K562 (cell line): ENCODE measurements at regions not wholly inside any gene's neighbourhood (a gene's known extent, or its start where the extent isn't known, plus 50 kb on each side); places are given as distances from the start of the nearest gene placed in this dataset.

ENCODE experiments used
- ATAC-seq: fragments of 200-7000 bp; cut with Tn5 transposase; 3 replicates; pipeline ENCODE4 v1.9.1; 2020; ENCODE audit warnings: moderate library complexity
- BruUV-seq: library from RNA; stranded (reverse); fragments of 400-500 nt; replicated peaks from 2 replicates; lab custom pipeline; 2021; lab: Mats Ljungman, UMichigan
- CTCF ChIA-PET: fragments of 300-600 bp; formaldehyde crosslinking; extraction: SDS; loops from one replicate; lab custom pipeline; 2021; ENCODE audit warnings: low intra/inter-chr PET ratio; lab: Yijun Ruan, JAX
- POLR2A ChIA-PET: fragments of 300-600, 350-650 bp; sonication (Branson Sonifier 250); formaldehyde crosslinking; extraction: SDS; loops from one replicate; lab custom pipeline; 2021; ENCODE audit warnings: antibody characterized with exemption, inconsistent platforms; lab: Yijun Ruan, JAX
- DNase-seq, 4 experiments: peaks; one replicate each; pipeline versions ENCODE4 v3.0.0 to v3.0.0-alpha.2; 2011 to 2018; ENCODE audit warnings: low spot score in 3 of 4, mixed read lengths in 3 of 4; ENCODE audit errors: extremely low read depth in 1 of 4
- FAIRE-seq: peaks from 2 replicates; lab custom pipeline; 2011; peaks lifted over from hg19 to GRCh38; lab: Jason Lieb, UNC
- H2AFZ ChIP-seq: 2 replicates; pipeline ENCODE4 v1.6.0; 2011; ENCODE audit warnings: low read depth, low read length, control low read depth, inconsistent platforms
- H3K27ac ChIP-seq: fragments of 200-600 bp; 3 replicates; pipeline ENCODE4 v1.8.0; 2011; ENCODE audit warnings: low read depth, mild to moderate bottlenecking, control low read depth, inconsistent platforms, low read length, moderate library complexity, mixed read lengths; ENCODE audit errors: extremely low read depth
- H3K27me3 ChIP-seq, 2 experiments: fragments of 300-600 bp in 1 of 2; 2 replicates in 1 of 2; 3 replicates in 1 of 2; pipeline versions ENCODE4 v1.6.0 to v1.8.0; 2011; ENCODE audit warnings: inconsistent platforms in 2 of 2, low read length in 2 of 2, mild to moderate bottlenecking in 1 of 2, mixed read lengths in 1 of 2, moderate library complexity in 1 of 2; ENCODE audit not compliant: control insufficient read depth in 2 of 2, insufficient read depth in 2 of 2
- H3K36me3 ChIP-seq: fragments of 300-600 bp; 3 replicates; pipeline ENCODE4 v1.8.0; 2011; ENCODE audit warnings: mild to moderate bottlenecking, low read length, inconsistent platforms; ENCODE audit not compliant: control insufficient read depth, insufficient read depth
- H3K4me1 ChIP-seq, 2 experiments: fragments of 200-600 bp in 1 of 2; replicated peaks in 1 of 2; 2 replicates in 1 of 2; 3 replicates in 1 of 2; pipeline versions ENCODE4 v1.5.1 to v1.8.0; 2011; ENCODE audit warnings: inconsistent platforms in 2 of 2, low read length in 2 of 2, mild to moderate bottlenecking in 1 of 2, mixed read lengths in 1 of 2, moderate library complexity in 1 of 2; ENCODE audit not compliant: control insufficient read depth in 2 of 2, insufficient read depth in 2 of 2
- H3K4me2 ChIP-seq: 2 replicates; pipeline ENCODE4 v1.6.1; 2011; ENCODE audit warnings: low read length, control low read depth, inconsistent platforms, mixed read lengths; ENCODE audit not compliant: insufficient read depth
- H3K4me3 ChIP-seq: fragments of 200-600 bp; sonication (generic), shearing (Covaris generic); 2 replicates; pipeline ENCODE4 v1.5.1; 2016; ENCODE audit warnings: control low read depth, inconsistent platforms
- H3K79me2 ChIP-seq: fragments of 200-600 bp; 3 replicates; pipeline ENCODE4 v1.8.0; 2011; ENCODE audit warnings: low read length, inconsistent platforms; ENCODE audit not compliant: control insufficient read depth, insufficient read depth
- H3K9ac ChIP-seq, 2 experiments: 2 replicates each; pipeline versions ENCODE4 v1.6.0 to v1.6.1; 2011; ENCODE audit warnings: low read depth in 2 of 2, low read length in 2 of 2, control low read depth in 1 of 2, inconsistent platforms in 1 of 2, mild to moderate bottlenecking in 1 of 2, mixed read lengths in 1 of 2; ENCODE audit not compliant: insufficient read depth in 1 of 2
- H3K9me1 ChIP-seq: one replicate; pipeline ENCODE4 v1.6.0; 2011; ENCODE audit warnings: inconsistent platforms, mild to moderate bottlenecking, low read length, moderate library complexity; ENCODE audit not compliant: control insufficient read depth, insufficient read depth
- H3K9me3 ChIP-seq: replicated peaks from 2 replicates; pipeline ENCODE4 v1.5.1; 2011; ENCODE audit warnings: low read depth, low read length, inconsistent platforms; ENCODE audit not compliant: control insufficient read depth, insufficient read depth
- H4K20me1 ChIP-seq: replicated peaks from 2 replicates; pipeline ENCODE4 v1.6.1; 2011; ENCODE audit warnings: low read length, inconsistent platforms, mixed read lengths; ENCODE audit not compliant: control insufficient read depth, insufficient read depth
- CHD4 ChIP-seq: fragments of 200-600 bp; sonication (generic); IDR thresholded peaks from 3 replicates; pipeline ENCODE4 v1.6.1; 2012; ENCODE audit warnings: low read depth, mild to moderate bottlenecking, mixed read lengths, low read length, inconsistent platforms; ENCODE audit not compliant: insufficient read depth, insufficient replicate concordance, poor library complexity, severe bottlenecking
- FOXJ3 ChIP-seq: sonication (generic); formaldehyde crosslinking; IDR thresholded peaks from 2 replicates; pipeline ENCODE4 v1.4.0; 2020; ENCODE audit warnings: mild to moderate bottlenecking, missing genetic modification reagents
- HNRNPH1 ChIP-seq: fragments of 200-400 bp; formaldehyde crosslinking; optimal IDR thresholded peaks from 2 replicates; pipeline ENCODE3; 2017; ENCODE audit warnings: low read depth, mild to moderate bottlenecking, low read length, moderate library complexity
- LARP7 ChIP-seq: fragments of 450-650 bp; IDR thresholded peaks from 2 replicates; pipeline ENCODE4 v1.6.1; 2016
- LCOR ChIP-seq: sonication (generic); formaldehyde crosslinking; IDR thresholded peaks from 2 replicates; pipeline ENCODE4 v1.8.0; 2022; ENCODE audit warnings: mild to moderate bottlenecking, missing genetic modification reagents
- MEF2D ChIP-seq: conservative IDR thresholded peaks from 2 replicates; pipeline ENCODE4 v1.6.1; 2016; ENCODE audit warnings: low read depth, missing genetic modification characterization, missing compliant biosample characterization
- MYNN ChIP-seq, 2 experiments: sonication (generic); formaldehyde crosslinking in 1 of 2; IDR thresholded peaks; 2 replicates each; pipeline versions ENCODE4 v1.5.0 to v1.6.1; 2016 to 2020; ENCODE audit warnings: antibody characterized with exemption in 1 of 2, missing genetic modification reagents in 1 of 2
- PHF20 ChIP-seq: fragments of 450-650 bp; IDR thresholded peaks from 2 replicates; pipeline ENCODE4 v1.6.1; 2018; ENCODE audit not compliant: partially characterized antibody
- PRDM10 ChIP-seq: fragments of 450-650 bp; IDR thresholded peaks from 2 replicates; pipeline ENCODE4 v1.6.1; 2018; ENCODE audit not compliant: partially characterized antibody
- PYGO2 ChIP-seq: fragments of 450-650 bp; IDR thresholded peaks from 2 replicates; pipeline ENCODE4 v1.6.1; 2016; ENCODE audit warnings: mild to moderate bottlenecking, missing genetic modification characterization, moderate library complexity, missing compliant biosample characterization
- RAD51 ChIP-seq: fragments of 450-650 bp; IDR thresholded peaks from 2 replicates; pipeline ENCODE4 v1.7.1; 2016; ENCODE audit warnings: low read depth, mild to moderate bottlenecking, borderline replicate concordance
- RBFOX2 ChIP-seq: fragments of 200-400 bp; formaldehyde crosslinking; IDR thresholded peaks from 2 replicates; pipeline ENCODE4 v1.6.1; 2017; ENCODE audit warnings: low read depth, mild to moderate bottlenecking, low read length, moderate library complexity
- ZBTB11 ChIP-seq, 3 experiments: fragments of 200-800 bp in 1 of 3; fragments of 250-450 bp in 1 of 3; fragments of 450-650 bp in 1 of 3; sonication (Bioruptor Pico) in 1 of 3; sonication (Bioruptor generic) in 1 of 3; formaldehyde crosslinking in 1 of 3; IDR thresholded peaks; 2 replicates each; pipeline versions ENCODE4 v1.6.1 to v1.8.0; 2016 to 2022; ENCODE audit warnings: mild to moderate bottlenecking in 2 of 3, missing genetic modification characterization in 2 of 3, missing compliant biosample characterization in 1 of 3, moderate library complexity in 1 of 3
- ZNF507 ChIP-seq: conservative IDR thresholded peaks from 2 replicates; pipeline ENCODE4 v1.6.1; 2017; ENCODE audit warnings: missing genetic modification characterization, missing compliant biosample characterization
- WGBS: fragments of 100-300 bp; shearing (Covaris generic); methylation state at CpG from one replicate; pipeline ENCODE4 v1.1.6; 2016; ENCODE audit warnings: low coverage, mixed read lengths; ENCODE audit not compliant: insufficient coverage; ENCODE audit errors: missing lambda C conversion rate; 5-methylcytosine and 5-hydroxymethylcytosine counted together
- in situ Hi-C: fragments of 300-500 bp; cut with MboI; formaldehyde crosslinking; loops from 4 replicates; pipeline ENCODE4 v1.15.0; 2018; ENCODE audit warnings: inconsistent platforms, mixed read lengths
- intact Hi-C: fragments of 100-400 bp; cut with micrococcal nuclease; formaldehyde crosslinking; loops from 2 replicates; pipeline ENCODE4 v1.14.2; 2022

DNA sequence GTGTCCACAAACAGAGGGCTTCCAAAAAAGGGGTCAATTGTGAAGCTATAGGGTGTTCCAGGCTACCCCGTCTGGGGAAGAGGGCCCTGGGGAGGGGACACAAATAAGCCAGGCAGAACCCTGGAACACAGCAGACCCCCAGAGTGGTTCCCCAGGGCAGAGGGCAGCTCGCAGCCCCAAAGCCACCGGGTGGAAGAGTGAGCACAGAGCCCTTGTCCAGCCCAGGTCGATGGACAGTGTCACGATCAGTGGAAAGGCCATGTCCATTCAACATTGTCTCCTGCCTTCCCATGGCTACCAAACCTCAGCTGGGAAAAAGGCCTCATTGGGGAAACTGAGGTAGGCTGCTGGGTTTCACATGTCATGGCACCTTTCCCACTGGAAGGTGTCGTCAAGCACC is 131.4 kb downstream of the DICER1 start:
- Histone ChIP-seq H3K9ac (no peak overlapping the region), H2AFZ (no peak overlapping the region), H3K4me1 (no peaks in the 10 kb centered on the region), H3K79me2 (no peaks in the 10 kb centered on the region), H3K36me3 (no peaks in the 10 kb centered on the region), H3K4me3 (no peak overlapping the region), H3K9me1 (no peaks in the 10 kb centered on the region), H4K20me1 (no peaks in the 10 kb centered on the region), H3K9me3 (no peaks in the 10 kb centered on the region), H3K4me2 (no peak overlapping the region), H3K27ac (no peak overlapping the region), H3K27me3 (no peaks in the 10 kb centered on the region)
- BruUV-seq = no TSS peak
- no peak for TF ChIP-seq MEF2D (tag)
- TF ChIP-seq RAD51 = no peak
- TF ChIP-seq PHF20 = no peak
- no peak for TF ChIP-seq FOXJ3 (CRISPR knock-in tag)
- TF ChIP-seq ZNF507 (tag) = no peak
- no peak for TF ChIP-seq LARP7
- no peak for TF ChIP-seq HNRNPH1
- no peak for TF ChIP-seq RBFOX2
- no peak for TF ChIP-seq LCOR (CRISPR knock-in tag)
- no peak for TF ChIP-seq ZBTB11 (CRISPR knock-in tag; IDR thresholded peaks at IDR 0.05)
- no peak for TF ChIP-seq MYNN (IDR thresholded peaks at IDR 0.05)
- TF ChIP-seq MYNN (CRISPR knock-in tag; IDR thresholded peaks at IDR 0.05) = no peak
- no peak for TF ChIP-seq PYGO2
- TF ChIP-seq CHD4 = no peak
- no peak for TF ChIP-seq PRDM10
- ChIA-PET POLR2A (no interaction called here), CTCF (no interaction called here)
- DNase-seq = no peak
- intact Hi-C loops = no loop called here
- in situ Hi-C loops = no loop called here
- no peak for FAIRE-seq
- ATAC-seq = no peak
- 3% methylated on average over 6 of the region's 6 CpGs for WGBS
